ENCODE measurements at regions not wholly inside any gene's neighbourhood (a gene's known extent, or its start where the extent isn't known, plus 50 kb on each side); places are given as distances from the start of the nearest gene placed in this dataset.

GRCh38 chr4:137955595-137955994 is 286.6 kb downstream of the SLC7A11 start:
- TF ChIP-seq POLR2AphosphoS2 (IDR thresholded peaks at IDR 0.05; ENCODE audit: low read depth, low read length) (no peak), NR2C2 (IDR thresholded peaks at IDR 0.05; ENCODE audit: borderline replicate concordance, control insufficient read depth, insufficient read length, low read depth) (no peak), CEBPZ (IDR thresholded peaks at IDR 0.05; ENCODE audit: low read depth, low read length) (no peak), ZNF217 (IDR thresholded peaks at IDR 0.05) (no peak), CTCF (IDR thresholded peaks at IDR 0.05 in 2 of 3, conservative IDR thresholded peaks at IDR 0.05 in 1 of 3; ENCODE audit: control insufficient read depth in 2 of 3, extremely low read depth in 1 of 3, insufficient read depth in 1 of 3, low read depth in 3 of 3, low read length in 3 of 3) (no peak), USF2 (IDR thresholded peaks at IDR 0.05; ENCODE audit: borderline replicate concordance, low read depth, low read length) (no peak), YY1 (IDR thresholded peaks at IDR 0.05; ENCODE audit: low read depth, low read length) (no peak)

Measured in GM12878 (cell line).